ENCODE measurements at regions not wholly inside any gene's neighbourhood (a gene's known extent, or its start where the extent isn't known, plus 50 kb on each side); places are given as distances from the start of the nearest gene placed in this dataset.

DNA sequence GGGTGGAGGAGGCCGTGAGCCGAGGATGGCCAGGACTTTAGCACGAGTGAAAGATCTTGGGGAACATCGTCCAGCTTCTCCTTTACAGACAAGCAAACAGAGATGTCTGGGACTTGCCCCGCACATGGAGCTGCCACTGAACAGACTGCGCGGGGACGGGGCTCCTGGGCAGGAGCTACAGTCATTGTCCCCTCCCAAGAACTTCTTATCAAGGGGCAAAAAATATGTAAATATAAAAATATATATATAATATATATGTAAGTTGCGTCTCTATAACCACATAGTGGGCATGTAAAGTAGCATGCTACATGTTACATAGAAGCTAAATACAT is 245.0 kb upstream of the SALL3 start:
- H3K27ac ChIP-seq: no peak overlapping the region
- TF ChIP-seq, protein P1, sequence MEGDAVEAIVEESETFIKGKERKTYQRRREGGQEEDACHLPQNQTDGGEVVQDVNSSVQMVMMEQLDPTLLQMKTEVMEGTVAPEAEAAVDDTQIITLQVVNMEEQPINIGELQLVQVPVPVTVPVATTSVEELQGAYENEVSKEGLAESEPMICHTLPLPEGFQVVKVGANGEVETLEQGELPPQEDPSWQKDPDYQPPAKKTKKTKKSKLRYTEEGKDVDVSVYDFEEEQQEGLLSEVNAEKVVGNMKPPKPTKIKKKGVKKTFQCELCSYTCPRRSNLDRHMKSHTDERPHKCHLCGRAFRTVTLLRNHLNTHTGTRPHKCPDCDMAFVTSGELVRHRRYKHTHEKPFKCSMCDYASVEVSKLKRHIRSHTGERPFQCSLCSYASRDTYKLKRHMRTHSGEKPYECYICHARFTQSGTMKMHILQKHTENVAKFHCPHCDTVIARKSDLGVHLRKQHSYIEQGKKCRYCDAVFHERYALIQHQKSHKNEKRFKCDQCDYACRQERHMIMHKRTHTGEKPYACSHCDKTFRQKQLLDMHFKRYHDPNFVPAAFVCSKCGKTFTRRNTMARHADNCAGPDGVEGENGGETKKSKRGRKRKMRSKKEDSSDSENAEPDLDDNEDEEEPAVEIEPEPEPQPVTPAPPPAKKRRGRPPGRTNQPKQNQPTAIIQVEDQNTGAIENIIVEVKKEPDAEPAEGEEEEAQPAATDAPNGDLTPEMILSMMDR (conservative IDR thresholded peaks at IDR 0.05; ENCODE audit: low read depth, low read length): no peak
- no peaks in the 10 kb centered on the region for H3K79me2 ChIP-seq (ENCODE audit: insufficient read depth, low read depth)
- no peak overlapping the region for H2AFZ ChIP-seq (ENCODE audit: low read depth)
- H3K36me3 ChIP-seq (ENCODE audit: insufficient read depth): no peaks in the 10 kb centered on the region
- H3K4me1 ChIP-seq (ENCODE audit: low read depth, poor library complexity, severe bottlenecking): no peaks in the 10 kb centered on the region
- no peak overlapping the region for H3K4me2 ChIP-seq
- H4K20me1 ChIP-seq (ENCODE audit: insufficient read depth): no peaks in the 10 kb centered on the region
- H3K27me3 ChIP-seq (ENCODE audit: insufficient read depth, low read depth): no peaks in the 10 kb centered on the region
- H3K9ac ChIP-seq: no peak overlapping the region
- H3K4me3 ChIP-seq (IDR thresholded peaks at IDR 0.05; ENCODE audit: insufficient read depth, low read depth, low read length): no peak overlapping the region

DNA sequence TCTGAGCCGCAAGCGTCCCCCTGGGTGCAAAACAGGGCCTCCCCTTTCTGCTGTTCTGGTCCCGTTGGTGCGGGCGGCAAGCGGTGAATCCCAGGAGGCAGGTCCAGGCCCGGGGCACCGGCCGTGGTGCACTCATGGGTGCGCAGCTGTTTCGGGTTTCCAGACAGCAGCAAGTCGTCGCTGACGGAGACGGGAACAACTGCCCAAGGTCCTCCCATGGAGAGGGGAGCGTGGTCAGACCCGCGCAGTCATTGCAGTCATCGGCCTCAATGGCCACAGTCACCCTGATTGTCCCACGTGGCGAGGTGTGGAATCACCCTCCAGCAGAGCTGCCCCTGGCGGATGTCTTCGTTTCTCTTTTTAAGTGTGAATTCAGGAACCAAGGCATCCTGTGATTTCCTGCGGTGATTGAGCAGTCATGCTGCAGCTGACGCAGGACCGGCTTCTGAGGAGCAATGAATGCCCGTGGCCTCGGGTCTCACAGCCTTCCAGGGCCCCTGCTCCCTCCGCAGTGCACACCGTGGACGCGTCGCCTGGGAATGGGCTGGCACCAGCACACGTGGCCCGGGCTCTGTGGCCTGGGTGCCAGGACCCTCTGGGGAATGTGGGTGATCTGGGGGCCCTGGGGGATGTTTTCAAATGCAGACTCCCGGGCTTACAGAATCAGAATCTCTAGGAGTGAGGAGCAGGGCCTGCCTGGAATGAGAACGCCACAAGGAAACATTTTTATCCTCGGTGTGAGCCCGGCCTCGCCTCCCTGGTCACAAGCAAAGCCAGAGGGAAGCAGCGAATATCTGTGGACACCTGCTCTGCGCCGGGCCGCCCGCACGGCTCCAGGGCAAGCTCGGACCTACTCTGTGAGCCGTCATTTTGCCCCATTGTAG is 244.2 kb upstream of the SALL3 start:
- Histone ChIP-seq H3K36me3 (ENCODE audit: insufficient read depth) (no peaks in the 10 kb centered on the region), H2AFZ (ENCODE audit: low read depth) (no peak overlapping the region), H4K20me1 (ENCODE audit: insufficient read depth) (no peaks in the 10 kb centered on the region), H3K27ac (no peak overlapping the region), H3K79me2 (ENCODE audit: insufficient read depth, low read depth) (no peaks in the 10 kb centered on the region), H3K27me3 (ENCODE audit: insufficient read depth, low read depth) (no peaks in the 10 kb centered on the region), H3K4me1 (ENCODE audit: low read depth, poor library complexity, severe bottlenecking) (no peaks in the 10 kb centered on the region), H3K4me2 (no peak overlapping the region), H3K4me3 (IDR thresholded peaks at IDR 0.05; ENCODE audit: insufficient read depth, low read depth, low read length) (no peak overlapping the region), H3K9ac (no peak overlapping the region)
- TF ChIP-seq, protein P1 (conservative IDR thresholded peaks at IDR 0.05; ENCODE audit: low read depth, low read length): no peak

DNA sequence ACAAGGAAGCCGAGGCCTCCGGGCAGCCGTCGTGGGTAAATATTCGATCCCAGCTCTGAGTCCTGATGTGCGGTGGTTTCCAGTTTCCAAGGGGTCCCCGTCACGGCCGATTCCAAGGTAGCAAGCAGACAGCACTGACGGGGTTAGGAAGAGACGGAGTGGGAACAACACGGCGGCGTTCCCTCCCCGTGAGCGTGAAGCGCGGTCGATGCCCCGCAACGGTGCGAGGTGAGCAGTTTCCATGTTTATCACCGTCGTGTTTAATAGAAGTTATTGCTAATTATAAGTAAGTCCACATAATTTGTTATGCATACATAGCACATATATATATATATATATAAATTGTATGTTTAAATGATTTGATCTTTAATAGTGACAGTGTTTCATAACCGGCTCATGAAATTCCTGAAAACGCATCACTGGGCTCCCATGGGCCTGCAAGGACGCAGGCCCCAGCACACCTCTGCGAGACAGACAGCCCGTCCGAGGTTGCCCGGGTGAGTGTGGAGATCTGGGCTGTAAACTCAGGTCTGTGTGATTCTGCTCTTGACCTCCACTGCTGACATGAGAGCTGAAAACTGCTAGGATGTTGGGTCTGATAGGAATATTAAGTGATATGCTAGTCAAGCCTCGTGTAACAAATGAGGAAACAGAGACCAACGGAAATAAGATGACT is 243.5 kb upstream of the SALL3 start:
- Histone ChIP-seq H3K79me2 (ENCODE audit: insufficient read depth, low read depth) (no peaks in the 10 kb centered on the region), H2AFZ (ENCODE audit: low read depth) (no peak overlapping the region), H3K36me3 (ENCODE audit: insufficient read depth) (no peaks in the 10 kb centered on the region), H3K27me3 (ENCODE audit: insufficient read depth, low read depth) (no peaks in the 10 kb centered on the region), H3K27ac (no peak overlapping the region), H3K4me2 (no peak overlapping the region), H3K4me1 (ENCODE audit: low read depth, poor library complexity, severe bottlenecking) (no peaks in the 10 kb centered on the region), H4K20me1 (ENCODE audit: insufficient read depth) (no peaks in the 10 kb centered on the region), H3K9ac (no peak overlapping the region), H3K4me3 (IDR thresholded peaks at IDR 0.05; ENCODE audit: insufficient read depth, low read depth, low read length) (no peak overlapping the region)
- TF ChIP-seq, protein P1 (conservative IDR thresholded peaks at IDR 0.05; ENCODE audit: low read depth, low read length): no peak

DNA sequence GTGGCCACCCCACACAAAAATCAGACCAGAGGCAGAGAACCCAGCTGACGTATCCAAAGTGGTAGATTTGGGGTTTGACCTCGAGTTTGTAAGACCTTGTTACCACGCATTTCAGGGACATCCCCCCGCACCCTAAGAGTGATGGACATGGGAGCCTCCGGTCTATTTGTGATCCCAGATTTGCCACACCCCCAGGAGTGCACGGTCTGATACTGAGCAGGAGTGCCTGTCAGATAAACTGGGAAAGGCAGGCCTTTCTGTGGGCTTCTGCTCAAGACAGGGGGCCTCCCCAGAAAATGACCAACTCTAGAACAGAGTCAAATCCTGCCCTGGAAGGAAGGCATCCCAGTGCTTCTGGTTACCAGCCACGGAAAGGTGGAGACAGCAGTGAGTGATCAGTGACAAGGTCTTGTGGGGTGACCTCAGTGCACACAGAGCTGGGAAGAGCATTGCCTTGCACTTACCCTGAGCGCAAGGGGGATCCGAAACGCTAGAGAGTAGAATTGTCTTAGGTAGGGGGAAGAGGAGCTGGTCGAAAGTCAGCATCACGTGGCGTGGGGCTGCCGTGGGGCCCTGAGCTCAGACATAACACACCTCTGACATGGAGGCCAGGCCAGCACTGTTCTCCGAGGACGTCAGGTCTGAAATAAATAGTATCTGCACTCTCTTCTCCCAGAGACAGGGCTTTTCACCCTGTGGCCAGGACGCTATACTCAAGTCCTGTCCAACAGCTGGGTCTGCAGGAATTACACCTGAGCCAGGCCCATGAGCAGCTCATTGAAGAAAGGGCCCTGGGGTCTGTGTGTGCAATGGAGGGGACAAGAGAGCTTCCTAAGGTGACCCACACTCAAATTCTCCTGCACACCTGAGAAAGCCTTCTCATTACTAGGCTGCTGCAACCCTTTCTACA is 242.4 kb upstream of the SALL3 start:
- H3K4me2 ChIP-seq: no peak overlapping the region
- no peaks in the 10 kb centered on the region for H3K4me1 ChIP-seq (ENCODE audit: low read depth, poor library complexity, severe bottlenecking)
- no peaks in the 10 kb centered on the region for H4K20me1 ChIP-seq (ENCODE audit: insufficient read depth)
- no peak overlapping the region for H2AFZ ChIP-seq (ENCODE audit: low read depth)
- H3K27me3 ChIP-seq (ENCODE audit: insufficient read depth, low read depth): no peaks in the 10 kb centered on the region
- H3K4me3 ChIP-seq (IDR thresholded peaks at IDR 0.05; ENCODE audit: insufficient read depth, low read depth, low read length): no peak overlapping the region
- no peak overlapping the region for H3K27ac ChIP-seq
- TF ChIP-seq, protein P1 (conservative IDR thresholded peaks at IDR 0.05; ENCODE audit: low read depth, low read length): no peak
- H3K36me3 ChIP-seq (ENCODE audit: insufficient read depth): no peaks in the 10 kb centered on the region
- H3K9ac ChIP-seq: no peak overlapping the region
- no peaks in the 10 kb centered on the region for H3K79me2 ChIP-seq (ENCODE audit: insufficient read depth, low read depth)

Data from KMS-11 (cell line).